ENCODE measurements at regions not wholly inside any gene's neighbourhood (a gene's known extent, or its start where the extent isn't known, plus 50 kb on each side); places are given as distances from the start of the nearest gene placed in this dataset.

DNA sequence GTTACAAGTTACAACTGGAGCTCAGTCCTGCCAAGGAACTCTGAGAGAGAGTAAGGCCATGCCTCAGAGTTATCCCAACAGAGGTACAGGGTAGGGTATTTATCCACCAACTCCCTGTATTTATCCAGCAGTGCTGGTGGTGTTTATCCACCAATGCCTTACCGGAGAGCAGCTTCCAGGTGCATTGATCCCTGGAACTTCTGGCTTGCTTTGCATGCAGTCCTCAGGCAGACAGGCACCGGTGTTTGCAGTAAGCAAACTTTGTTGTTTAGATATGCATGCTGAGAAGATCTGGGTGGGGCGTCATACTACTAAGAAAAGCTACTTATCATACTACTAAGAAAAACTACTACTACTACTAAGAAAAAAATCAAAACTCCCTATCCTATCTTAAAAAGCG, 92.4 kb downstream of the CYP26A1 start:
- TF ChIP-seq POLR2A (IDR thresholded peaks at IDR 0.05) = no peak
- TF ChIP-seq, protein P1, sequence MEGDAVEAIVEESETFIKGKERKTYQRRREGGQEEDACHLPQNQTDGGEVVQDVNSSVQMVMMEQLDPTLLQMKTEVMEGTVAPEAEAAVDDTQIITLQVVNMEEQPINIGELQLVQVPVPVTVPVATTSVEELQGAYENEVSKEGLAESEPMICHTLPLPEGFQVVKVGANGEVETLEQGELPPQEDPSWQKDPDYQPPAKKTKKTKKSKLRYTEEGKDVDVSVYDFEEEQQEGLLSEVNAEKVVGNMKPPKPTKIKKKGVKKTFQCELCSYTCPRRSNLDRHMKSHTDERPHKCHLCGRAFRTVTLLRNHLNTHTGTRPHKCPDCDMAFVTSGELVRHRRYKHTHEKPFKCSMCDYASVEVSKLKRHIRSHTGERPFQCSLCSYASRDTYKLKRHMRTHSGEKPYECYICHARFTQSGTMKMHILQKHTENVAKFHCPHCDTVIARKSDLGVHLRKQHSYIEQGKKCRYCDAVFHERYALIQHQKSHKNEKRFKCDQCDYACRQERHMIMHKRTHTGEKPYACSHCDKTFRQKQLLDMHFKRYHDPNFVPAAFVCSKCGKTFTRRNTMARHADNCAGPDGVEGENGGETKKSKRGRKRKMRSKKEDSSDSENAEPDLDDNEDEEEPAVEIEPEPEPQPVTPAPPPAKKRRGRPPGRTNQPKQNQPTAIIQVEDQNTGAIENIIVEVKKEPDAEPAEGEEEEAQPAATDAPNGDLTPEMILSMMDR (IDR thresholded peaks at IDR 0.05) = no peak

Measured in thyroid gland (tissue), 4 donors.